GM23248 (cell line): ENCODE measurements at regions not wholly inside any gene's neighbourhood (a gene's known extent, or its start where the extent isn't known, plus 50 kb on each side); places are given as distances from the start of the nearest gene placed in this dataset.

Experiments
- EZH2 ChIP-seq: fragments of 200-600 bp; sonication (generic); IDR thresholded peaks from 2 replicates; pipeline ENCODE4 v1.6.1; 2018; ENCODE audit warnings: antibody characterized with exemption, mild to moderate bottlenecking; ENCODE audit not compliant: insufficient read depth, poor library complexity, severe bottlenecking
- EZH2phosphoT487 ChIP-seq: fragments of 200-600 bp; sonication (generic); IDR thresholded peaks from 2 replicates; pipeline ENCODE4 v1.6.1; 2018; ENCODE audit warnings: antibody characterized with exemption, moderate library complexity, mild to moderate bottlenecking, low read depth; ENCODE audit not compliant: insufficient read depth

GRCh38 chr2:64367444-64368232 is 86.3 kb upstream of the LGALSL start:
- no peak for TF ChIP-seq EZH2
- TF ChIP-seq EZH2phosphoT487, result no peak
